Muscle layer of colon (tissue), 2 donors: ENCODE measurements at regions not wholly inside any gene's neighbourhood (a gene's known extent, or its start where the extent isn't known, plus 50 kb on each side); places are given as distances from the start of the nearest gene placed in this dataset.

Experiments
- H3K27ac ChIP-seq: one replicate; pipeline ENCODE4 v1.7.0; 2013; ENCODE audit warnings: low read depth, mild to moderate bottlenecking, low read length, moderate library complexity
- H3K27me3 ChIP-seq, 2 donors: one replicate each; pipeline ENCODE4 v1.7.0; 2013; ENCODE audit warnings: low read length in 2 of 2, mild to moderate bottlenecking in 2 of 2; ENCODE audit not compliant: insufficient read depth in 2 of 2, control insufficient read depth in 1 of 2
- H3K36me3 ChIP-seq: one replicate; pipeline ENCODE4 v1.7.0; 2013; ENCODE audit warnings: mild to moderate bottlenecking, low read length; ENCODE audit not compliant: insufficient read depth
- H3K4me1 ChIP-seq: one replicate; pipeline ENCODE4 v1.7.0; 2013; ENCODE audit warnings: mild to moderate bottlenecking, low read length; ENCODE audit not compliant: insufficient read depth
- H3K4me3 ChIP-seq, 2 donors: one replicate each; pipeline ENCODE4 v1.7.0; 2013; ENCODE audit warnings: low read length in 2 of 2, low read depth in 1 of 2, mild to moderate bottlenecking in 1 of 2, moderate library complexity in 1 of 2
- H3K9ac ChIP-seq: one replicate; pipeline ENCODE4 v1.7.0; 2013; ENCODE audit warnings: low read length
- H3K9me3 ChIP-seq: one replicate; pipeline ENCODE4 v1.7.0; 2013; ENCODE audit warnings: mild to moderate bottlenecking, low read length
- donor health status: abdominal sarcoma.
- donor health status: Adenocarcinoma of cecum.

DNA sequence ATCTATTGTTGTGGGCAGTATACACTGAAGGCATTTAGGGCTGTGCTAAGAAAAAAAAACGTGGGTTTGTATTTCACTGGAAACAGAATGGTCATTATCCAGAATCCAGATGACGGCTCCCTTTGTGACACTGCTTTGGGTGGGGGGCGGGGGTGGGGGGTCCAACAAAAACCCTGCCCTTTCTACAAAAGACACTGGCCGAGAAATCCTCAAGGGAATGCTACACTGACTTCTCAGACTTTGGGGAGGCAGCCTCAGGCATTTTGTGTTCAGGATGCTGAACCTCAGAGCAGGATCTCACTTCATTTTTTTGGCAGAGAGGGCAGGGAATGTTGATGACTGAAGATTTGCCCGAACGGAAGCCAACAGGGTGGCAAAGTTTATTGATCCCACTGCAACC, 417.1 kb downstream of the HRH4 start:
- no peak overlapping the region for H3K4me3 ChIP-seq
- H3K36me3 ChIP-seq = no peaks in the 10 kb centered on the region
- H3K27me3 ChIP-seq = no peaks in the 10 kb centered on the region
- no peak overlapping the region for H3K27ac ChIP-seq
- H3K9ac ChIP-seq = no peak overlapping the region
- H3K4me1 ChIP-seq = no peaks in the 10 kb centered on the region
- no peaks in the 10 kb centered on the region for H3K9me3 ChIP-seq

DNA sequence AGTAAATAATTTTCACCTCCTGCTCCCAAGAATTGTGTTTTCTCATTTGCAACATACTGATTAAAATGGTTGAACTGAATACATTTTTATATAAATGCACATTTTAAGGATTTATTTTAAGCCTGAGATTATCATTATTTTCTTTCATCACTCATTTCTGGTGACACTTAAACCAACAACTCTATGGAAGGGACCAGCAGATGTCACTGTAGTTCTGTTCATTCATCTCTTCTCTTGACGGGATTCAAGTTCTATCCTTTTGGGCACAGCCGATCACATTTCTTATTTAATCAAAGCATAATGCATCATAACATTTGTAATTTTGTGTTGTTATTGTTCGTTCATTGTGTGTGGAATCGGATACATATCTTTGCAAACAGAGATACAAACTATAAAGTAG, 417.9 kb downstream of the HRH4 start:
- Histone ChIP-seq H3K36me3 (no peaks in the 10 kb centered on the region), H3K27me3 (no peaks in the 10 kb centered on the region), H3K4me1 (no peaks in the 10 kb centered on the region), H3K9me3 (no peaks in the 10 kb centered on the region), H3K4me3 (no peak overlapping the region), H3K9ac (no peak overlapping the region), H3K27ac (no peak overlapping the region)

DNA sequence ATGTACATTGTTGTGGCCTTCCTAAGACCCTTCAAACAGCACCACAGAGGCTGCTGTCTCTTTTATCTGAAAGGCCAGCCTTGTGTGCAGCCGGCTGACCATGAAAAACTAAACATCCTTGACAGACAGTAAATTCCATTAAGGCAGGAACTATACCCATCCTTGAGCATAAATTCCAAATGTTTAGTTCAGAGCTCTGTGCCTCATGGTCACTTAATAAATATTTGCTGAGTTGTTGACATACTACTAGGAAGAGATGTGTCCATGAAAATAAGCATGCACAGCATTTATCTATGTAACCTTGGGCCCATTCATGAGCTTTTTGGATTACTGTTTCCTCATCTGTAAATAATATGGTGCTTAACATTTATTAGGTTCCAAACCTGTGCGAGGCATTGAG, 424.8 kb downstream of the HRH4 start:
- H3K4me1 ChIP-seq = no peaks in the 10 kb centered on the region
- H3K27me3 ChIP-seq = no peaks in the 10 kb centered on the region
- H3K27ac ChIP-seq = no peak overlapping the region
- no peaks in the 10 kb centered on the region for H3K36me3 ChIP-seq
- no peaks in the 10 kb centered on the region for H3K9me3 ChIP-seq
- no peak overlapping the region for H3K9ac ChIP-seq
- no peak overlapping the region for H3K4me3 ChIP-seq

DNA sequence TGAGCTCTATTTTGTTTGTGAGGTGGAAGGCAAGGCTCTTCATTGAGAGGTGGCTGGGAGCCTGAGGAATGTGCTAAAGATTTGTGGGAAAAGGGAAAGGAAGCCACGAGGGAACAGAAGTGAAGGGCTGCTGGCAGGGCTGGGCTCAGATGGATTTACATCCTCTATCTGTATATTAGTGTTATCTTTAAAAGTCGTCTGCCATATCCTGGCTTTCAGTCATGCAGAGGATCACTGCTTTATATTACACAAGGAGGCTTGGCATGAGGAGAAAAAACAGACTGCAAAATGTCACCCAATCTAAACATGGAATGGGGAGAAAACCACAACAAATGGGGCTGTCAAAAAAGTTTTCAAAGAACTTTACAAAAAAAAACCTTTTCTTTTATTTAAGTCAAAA, 434.4 kb downstream of the HRH4 start:
- no peak overlapping the region for H3K4me3 ChIP-seq
- H3K27me3 ChIP-seq = no peaks in the 10 kb centered on the region
- H3K36me3 ChIP-seq = no peaks in the 10 kb centered on the region
- no peaks in the 10 kb centered on the region for H3K4me1 ChIP-seq
- no peaks in the 10 kb centered on the region for H3K9me3 ChIP-seq
- H3K9ac ChIP-seq = no peak overlapping the region
- H3K27ac ChIP-seq = no peak overlapping the region

DNA sequence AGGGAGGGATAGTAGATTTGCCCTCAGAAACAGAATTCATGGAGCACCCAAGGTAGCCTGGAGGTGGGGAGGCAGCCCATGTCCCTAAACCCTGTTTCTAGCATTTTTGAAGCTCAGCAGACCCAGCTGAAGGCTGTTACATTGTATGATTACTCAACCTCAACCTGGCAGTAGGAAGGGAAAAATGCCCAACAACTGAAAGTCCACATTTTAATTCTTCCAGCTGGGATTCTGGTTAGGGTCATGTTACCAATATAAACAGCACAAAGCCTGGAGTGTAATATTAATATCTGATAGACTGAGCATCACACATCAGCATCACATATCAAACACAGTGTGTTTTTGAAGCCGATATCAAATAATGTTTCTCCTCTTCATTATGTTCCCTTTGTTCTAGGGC, 437.0 kb downstream of the HRH4 start:
- Histone ChIP-seq H3K4me3 (no peak overlapping the region), H3K27me3 (no peaks in the 10 kb centered on the region), H3K9me3 (no peaks in the 10 kb centered on the region), H3K4me1 (no peaks in the 10 kb centered on the region), H3K27ac (no peak overlapping the region), H3K9ac (no peak overlapping the region), H3K36me3 (no peaks in the 10 kb centered on the region)

DNA sequence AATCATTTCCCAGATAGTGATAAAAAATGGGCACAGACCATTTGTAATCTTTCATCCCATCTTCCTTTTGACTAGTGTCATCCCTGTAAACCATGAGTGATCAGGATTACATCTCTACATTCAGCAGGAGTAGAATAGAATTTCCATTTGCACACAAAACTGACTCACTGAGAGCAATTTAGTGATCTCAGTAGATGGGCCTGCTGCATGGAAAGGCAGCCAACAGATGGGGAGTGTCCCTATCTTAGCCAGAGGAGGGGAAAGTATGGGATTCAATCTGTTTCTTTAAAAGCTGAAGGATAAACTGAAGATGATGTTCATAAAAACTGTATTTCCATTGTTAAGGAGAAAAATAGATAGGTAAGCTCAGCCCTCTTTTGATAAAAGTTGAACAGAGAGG, 441.7 kb downstream of the ZNF521 start:
- Histone ChIP-seq H3K4me1 (no peaks in the 10 kb centered on the region), H3K4me3 (no peak overlapping the region), H3K36me3 (no peaks in the 10 kb centered on the region), H3K9ac (no peak overlapping the region), H3K9me3 (no peaks in the 10 kb centered on the region), H3K27ac (no peak overlapping the region), H3K27me3 (no peaks in the 10 kb centered on the region)

DNA sequence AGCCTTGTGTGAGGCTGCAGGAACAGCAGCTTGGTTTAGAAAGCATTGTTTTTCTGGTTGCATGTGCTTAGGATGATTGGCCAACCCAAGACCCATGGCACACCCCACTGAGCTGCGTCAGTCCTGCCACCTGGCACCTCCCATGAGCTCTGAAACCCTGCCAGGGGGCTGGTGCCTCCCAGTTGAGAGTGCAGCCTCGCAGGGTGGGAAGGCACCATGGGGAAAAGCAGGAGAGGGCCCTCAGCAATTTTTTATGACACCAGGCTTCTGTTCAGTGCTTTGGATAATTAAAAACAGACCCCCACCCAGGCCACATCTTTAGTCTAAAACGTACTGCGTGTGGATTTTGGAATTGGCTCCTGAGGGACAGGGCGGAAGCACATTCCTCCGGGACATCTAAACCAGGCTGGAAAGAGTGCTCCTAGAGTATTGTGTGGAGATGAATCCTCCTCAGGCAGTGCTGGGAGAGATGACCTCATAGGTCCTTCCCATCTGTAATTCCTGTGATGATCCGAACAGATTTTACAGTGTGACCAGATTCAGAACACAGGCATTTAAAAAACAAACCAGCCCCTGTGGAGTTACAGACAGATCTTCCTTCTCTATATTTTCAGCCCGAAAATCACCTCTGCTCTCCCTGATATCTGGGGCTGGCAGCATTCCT, 438.3 kb downstream of the ZNF521 start:
- H3K27ac ChIP-seq = no peak overlapping the region
- H3K9me3 ChIP-seq = no peaks in the 10 kb centered on the region
- no peaks in the 10 kb centered on the region for H3K27me3 ChIP-seq
- no peaks in the 10 kb centered on the region for H3K36me3 ChIP-seq
- H3K4me1 ChIP-seq = no peaks in the 10 kb centered on the region
- no peak overlapping the region for H3K9ac ChIP-seq
- H3K4me3 ChIP-seq = no peak overlapping the region

DNA sequence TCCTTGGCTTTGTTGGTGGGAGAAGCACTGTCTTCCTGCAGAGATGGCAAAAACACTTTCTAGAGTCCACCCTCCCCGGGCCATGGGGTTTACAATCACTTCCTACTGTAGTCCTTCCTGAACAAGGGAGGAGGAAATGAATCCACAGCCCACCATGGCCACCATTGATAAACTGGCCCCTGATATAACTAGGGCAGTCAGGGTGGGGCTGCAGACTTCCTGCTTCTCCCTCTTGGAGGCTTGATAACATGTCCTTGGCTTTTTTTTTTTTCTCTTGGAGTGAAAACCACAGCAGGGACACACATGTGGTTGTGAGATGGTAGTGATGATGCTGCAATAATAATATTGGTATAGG, 437.8 kb downstream of the ZNF521 start:
- Histone ChIP-seq H3K36me3 (no peaks in the 10 kb centered on the region), H3K4me3 (no peak overlapping the region), H3K9me3 (no peaks in the 10 kb centered on the region), H3K27ac (no peak overlapping the region), H3K4me1 (no peaks in the 10 kb centered on the region), H3K9ac (no peak overlapping the region), H3K27me3 (no peaks in the 10 kb centered on the region)

DNA sequence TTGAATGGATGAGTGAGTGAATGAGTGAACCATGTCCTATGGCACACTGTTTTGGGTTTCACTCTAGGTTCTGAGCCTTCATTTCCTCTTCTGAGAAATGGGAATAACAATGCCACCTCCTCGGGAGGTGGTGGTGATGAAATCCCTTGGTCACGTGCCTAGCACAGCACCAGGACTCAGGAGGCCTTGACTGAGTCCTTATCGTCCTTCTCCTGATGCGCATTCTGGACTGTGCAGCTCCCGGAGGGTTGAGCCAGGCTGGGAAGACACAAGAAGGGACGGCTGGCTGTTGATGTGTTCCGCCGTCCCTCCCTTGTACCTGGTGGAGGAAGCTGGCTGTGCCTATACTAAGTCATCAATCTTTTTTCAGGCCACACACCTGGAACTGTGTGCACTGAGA, 437.3 kb downstream of the ZNF521 start:
- Histone ChIP-seq H3K27ac (no peak overlapping the region), H3K27me3 (no peaks in the 10 kb centered on the region), H3K4me1 (no peaks in the 10 kb centered on the region), H3K9ac (no peak overlapping the region), H3K4me3 (no peak overlapping the region), H3K9me3 (no peaks in the 10 kb centered on the region), H3K36me3 (no peaks in the 10 kb centered on the region)

DNA sequence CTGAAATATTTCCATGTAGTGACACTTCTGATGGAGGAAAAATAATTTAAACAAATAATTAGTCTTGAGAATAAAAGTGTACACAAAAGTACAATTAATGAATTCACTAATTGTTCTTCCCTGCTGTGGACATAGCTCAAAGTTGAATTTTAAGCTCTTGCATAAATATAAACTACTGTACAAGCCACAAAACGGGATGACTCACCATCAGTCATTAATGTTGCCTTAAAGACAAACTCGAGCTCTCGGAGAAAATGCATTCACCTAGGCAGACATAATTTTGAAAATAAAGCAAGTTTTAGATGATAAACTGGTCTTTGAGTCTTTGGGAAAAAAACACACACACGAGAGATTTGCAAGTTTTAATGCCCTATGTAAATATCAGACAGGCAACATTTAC, 436.4 kb downstream of the ZNF521 start:
- no peaks in the 10 kb centered on the region for H3K27me3 ChIP-seq
- no peak overlapping the region for H3K4me3 ChIP-seq
- H3K36me3 ChIP-seq = no peaks in the 10 kb centered on the region
- H3K27ac ChIP-seq = no peak overlapping the region
- H3K9me3 ChIP-seq = no peaks in the 10 kb centered on the region
- H3K9ac ChIP-seq = no peak overlapping the region
- no peaks in the 10 kb centered on the region for H3K4me1 ChIP-seq

DNA sequence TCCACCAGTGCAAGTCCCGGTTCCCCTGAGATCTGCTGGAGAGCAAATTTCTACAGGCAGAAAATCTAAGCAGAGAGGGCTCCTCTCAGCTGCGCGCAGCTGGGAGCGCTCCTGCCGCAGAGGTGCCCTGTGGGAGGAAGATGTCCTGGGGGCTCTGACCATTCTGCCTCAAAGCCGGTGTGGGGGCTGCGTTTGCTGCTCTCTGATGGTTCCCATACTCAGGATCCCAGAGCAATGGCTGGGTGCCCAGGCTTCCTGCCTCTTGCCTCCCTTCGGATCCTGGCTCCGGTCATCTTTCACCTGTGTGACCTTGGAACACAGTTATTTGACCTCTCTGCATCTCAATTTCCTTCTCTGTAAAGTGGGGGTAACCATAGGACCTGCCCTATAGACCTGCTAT, 434.2 kb downstream of the ZNF521 start:
- Histone ChIP-seq H3K27me3 (no peaks in the 10 kb centered on the region), H3K4me3 (no peak overlapping the region), H3K27ac (no peak overlapping the region), H3K9me3 (no peaks in the 10 kb centered on the region), H3K36me3 (no peaks in the 10 kb centered on the region), H3K9ac (no peak overlapping the region), H3K4me1 (no peaks in the 10 kb centered on the region)

DNA sequence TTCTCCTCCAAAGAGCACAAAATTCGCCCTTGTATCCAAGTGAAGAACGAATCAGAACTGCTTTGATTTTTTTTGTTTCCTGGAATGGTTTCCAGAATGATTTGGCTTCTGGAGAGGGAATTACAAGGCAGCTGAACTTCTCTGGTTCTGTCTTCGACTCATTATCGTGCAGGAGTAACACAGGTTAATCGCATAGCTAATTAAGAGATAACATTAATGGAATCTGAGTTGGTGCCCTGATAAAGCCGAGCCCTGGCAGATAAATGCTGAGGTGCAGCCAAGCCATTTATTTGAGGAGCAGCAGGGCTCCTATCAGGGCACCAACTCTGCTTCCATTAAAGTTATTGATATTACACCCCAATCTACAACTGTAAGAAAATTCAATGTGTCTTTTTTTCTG, 433.7 kb downstream of the ZNF521 start:
- no peak overlapping the region for H3K27ac ChIP-seq
- no peaks in the 10 kb centered on the region for H3K4me1 ChIP-seq
- no peak overlapping the region for H3K9ac ChIP-seq
- no peaks in the 10 kb centered on the region for H3K27me3 ChIP-seq
- H3K4me3 ChIP-seq = no peak overlapping the region
- no peaks in the 10 kb centered on the region for H3K9me3 ChIP-seq
- H3K36me3 ChIP-seq = no peaks in the 10 kb centered on the region
